ENCODE measurements at regions not wholly inside any gene's neighbourhood (a gene's known extent, or its start where the extent isn't known, plus 50 kb on each side); places are given as distances from the start of the nearest gene placed in this dataset.
"Not testable (repeated sequence)": the region's sequence is repeated elsewhere in the genome, so short reads cannot be mapped to it uniquely, and the experiment has no call there.

DNA sequence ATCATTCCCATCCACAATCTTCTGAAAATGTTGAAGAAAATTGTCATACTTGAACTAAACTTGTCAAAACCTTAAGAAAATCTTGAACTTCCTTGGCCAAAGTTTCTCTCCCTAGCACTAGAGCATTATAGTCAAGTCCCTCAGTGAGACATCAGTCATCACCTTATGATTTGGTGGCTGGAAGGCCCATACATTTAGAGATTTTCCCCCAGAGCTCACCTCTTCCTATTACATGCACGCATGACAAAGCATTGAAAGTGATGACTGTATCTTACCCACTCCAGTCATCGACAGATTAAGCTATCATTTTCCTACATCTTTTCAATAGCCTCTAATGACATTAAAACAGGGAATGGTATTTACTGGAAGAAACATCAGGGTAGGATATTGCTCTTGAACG is 948.8 kb downstream of the TMEM121 start:
- not testable (repeated sequence) for H3K4me1 ChIP-seq (ENCODE audit: control insufficient read depth, insufficient read depth, low read length, poor library complexity, severe bottlenecking); H3K27me3 ChIP-seq (replicated peaks; ENCODE audit: control insufficient read depth, insufficient read depth, low read length, poor library complexity, severe bottlenecking); DNase-seq; H3K9me3 ChIP-seq (ENCODE audit: control insufficient read depth, low read length); H3K4me3 ChIP-seq (ENCODE audit: insufficient read depth, low read depth, low read length, poor library complexity, severe bottlenecking); H3K36me3 ChIP-seq (ENCODE audit: control insufficient read depth, insufficient read depth, low read length); H3K27ac ChIP-seq (ENCODE audit: insufficient read depth, low read length, poor library complexity, severe bottlenecking)

GRCh38 chr14:106477600-106477999 is 951.2 kb downstream of the TMEM121 start:
- H3K4me1 ChIP-seq (ENCODE audit: control insufficient read depth, insufficient read depth, low read length, poor library complexity, severe bottlenecking); H3K27me3 ChIP-seq (replicated peaks; ENCODE audit: control insufficient read depth, insufficient read depth, low read length, poor library complexity, severe bottlenecking); H3K9me3 ChIP-seq (ENCODE audit: control insufficient read depth, low read length); H3K36me3 ChIP-seq (ENCODE audit: control insufficient read depth, insufficient read depth, low read length); H3K4me3 ChIP-seq (ENCODE audit: insufficient read depth, low read depth, low read length, poor library complexity, severe bottlenecking); DNase-seq; H3K27ac ChIP-seq (ENCODE audit: insufficient read depth, low read length, poor library complexity, severe bottlenecking): not testable (repeated sequence)

DNA sequence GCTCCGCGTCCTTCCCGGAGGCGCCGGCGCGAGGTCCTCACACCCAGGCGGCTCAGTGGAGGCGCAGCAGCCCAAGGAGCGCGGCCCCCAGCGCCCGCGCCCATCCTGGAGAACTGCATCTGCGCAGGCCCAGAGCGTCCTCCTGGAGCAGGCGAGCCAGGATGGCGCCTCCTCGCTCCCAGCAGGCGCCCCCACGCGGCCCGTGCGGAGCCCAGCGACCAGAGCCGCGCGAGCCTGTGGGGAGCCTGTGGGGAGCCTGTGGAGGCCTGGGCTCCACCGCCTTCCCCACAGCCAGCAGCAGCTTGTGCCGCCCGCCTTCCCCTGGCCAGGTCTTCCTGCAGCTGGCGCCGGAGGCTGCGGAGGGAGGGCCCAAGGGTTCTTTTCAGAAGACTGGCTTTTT is 953.9 kb downstream of the TMEM121 start:
- not testable (repeated sequence) for H3K9me3 ChIP-seq (ENCODE audit: control insufficient read depth, low read length); H3K4me1 ChIP-seq (ENCODE audit: control insufficient read depth, insufficient read depth, low read length, poor library complexity, severe bottlenecking); H3K4me3 ChIP-seq (ENCODE audit: insufficient read depth, low read depth, low read length, poor library complexity, severe bottlenecking); H3K36me3 ChIP-seq (ENCODE audit: control insufficient read depth, insufficient read depth, low read length); DNase-seq; H3K27ac ChIP-seq (ENCODE audit: insufficient read depth, low read length, poor library complexity, severe bottlenecking); H3K27me3 ChIP-seq (replicated peaks; ENCODE audit: control insufficient read depth, insufficient read depth, low read length, poor library complexity, severe bottlenecking)

DNA sequence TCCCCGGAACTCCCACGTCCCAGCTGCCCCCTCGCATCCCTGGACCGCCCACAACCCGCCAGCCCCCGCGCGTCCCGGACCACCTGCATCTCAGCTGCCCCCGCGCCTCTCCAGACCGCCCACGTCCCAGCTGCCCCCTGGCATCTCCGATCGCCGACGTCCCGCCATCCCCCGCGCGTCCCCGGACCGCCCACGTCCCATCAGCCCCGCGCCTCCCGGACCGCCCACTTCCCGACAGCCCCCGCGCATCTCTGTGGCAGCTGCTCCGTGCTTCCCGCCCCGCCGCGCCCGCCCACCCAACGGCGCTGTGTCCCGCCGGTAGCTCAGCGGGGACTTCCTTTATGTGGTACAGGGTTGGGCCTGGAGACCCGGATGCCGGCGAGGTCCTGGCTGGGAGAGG is 955.8 kb downstream of the TMEM121 start:
- H3K27ac ChIP-seq (ENCODE audit: insufficient read depth, low read length, poor library complexity, severe bottlenecking); H3K36me3 ChIP-seq (ENCODE audit: control insufficient read depth, insufficient read depth, low read length); H3K4me3 ChIP-seq (ENCODE audit: insufficient read depth, low read depth, low read length, poor library complexity, severe bottlenecking); H3K27me3 ChIP-seq (replicated peaks; ENCODE audit: control insufficient read depth, insufficient read depth, low read length, poor library complexity, severe bottlenecking); DNase-seq; H3K9me3 ChIP-seq (ENCODE audit: control insufficient read depth, low read length); H3K4me1 ChIP-seq (ENCODE audit: control insufficient read depth, insufficient read depth, low read length, poor library complexity, severe bottlenecking): not testable (repeated sequence)

DNA sequence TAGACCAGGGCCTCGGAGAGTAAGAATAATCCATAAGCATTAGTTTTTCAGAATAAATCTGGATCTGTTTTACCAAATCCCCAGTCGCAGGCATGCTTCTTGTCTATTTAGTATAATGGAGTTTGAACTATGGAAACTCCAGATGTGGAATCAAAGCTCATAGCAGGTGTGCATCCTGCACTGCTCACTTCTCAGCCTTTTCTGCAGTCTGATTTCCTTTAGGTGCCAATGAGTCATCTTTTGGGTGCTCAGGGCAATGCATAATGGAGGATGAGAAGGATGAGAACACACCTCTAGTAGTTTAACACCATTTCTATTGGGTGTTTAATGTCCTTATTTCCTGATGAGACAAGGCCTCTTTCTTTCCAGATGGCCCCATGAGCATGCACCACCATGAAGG is 961.2 kb downstream of the TMEM121 start:
- no peaks in the 10 kb centered on the region for H3K36me3 ChIP-seq (ENCODE audit: control insufficient read depth, insufficient read depth, low read length)

DNA sequence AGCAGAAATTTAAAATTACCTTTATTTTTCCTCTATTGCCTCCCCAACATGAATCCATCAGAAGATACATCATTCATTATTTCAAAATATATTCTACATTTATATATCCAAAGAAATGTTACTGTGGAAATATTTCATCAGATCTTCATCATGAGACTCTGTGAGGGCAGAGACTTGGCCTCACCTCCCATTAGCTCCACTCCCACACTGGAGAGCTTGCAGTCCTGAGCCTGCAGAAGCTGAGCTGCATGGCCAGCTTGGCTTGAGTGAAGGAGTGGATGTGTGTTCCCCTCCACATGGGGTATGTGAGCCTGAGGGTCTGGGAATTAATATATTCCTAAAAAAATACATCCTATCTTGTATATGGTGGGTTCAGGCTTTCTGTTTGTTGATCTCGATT is 961.9 kb downstream of the TMEM121 start:
- no peak for DNase-seq
- Histone ChIP-seq H3K4me3 (ENCODE audit: insufficient read depth, low read depth, low read length, poor library complexity, severe bottlenecking) (no peak overlapping the region), H3K36me3 (ENCODE audit: control insufficient read depth, insufficient read depth, low read length) (no peaks in the 10 kb centered on the region), H3K27ac (ENCODE audit: insufficient read depth, low read length, poor library complexity, severe bottlenecking) (no peak overlapping the region), H3K4me1 (ENCODE audit: control insufficient read depth, insufficient read depth, low read length, poor library complexity, severe bottlenecking) (no peaks in the 10 kb centered on the region), H3K9me3 (ENCODE audit: control insufficient read depth, low read length) (no peaks in the 10 kb centered on the region), H3K27me3 (replicated peaks; ENCODE audit: control insufficient read depth, insufficient read depth, low read length, poor library complexity, severe bottlenecking) (no peaks in the 10 kb centered on the region)

More for the DNA sequence above, 961.2 kb downstream of the TMEM121 start:
- no peak for DNase-seq
- no peaks in the 10 kb centered on the region for H3K4me1 ChIP-seq (ENCODE audit: control insufficient read depth, insufficient read depth, low read length, poor library complexity, severe bottlenecking)
- H3K27ac ChIP-seq (ENCODE audit: insufficient read depth, low read length, poor library complexity, severe bottlenecking): no peak overlapping the region
- no peaks in the 10 kb centered on the region for H3K9me3 ChIP-seq (ENCODE audit: control insufficient read depth, low read length)
- no peaks in the 10 kb centered on the region for H3K27me3 ChIP-seq (replicated peaks; ENCODE audit: control insufficient read depth, insufficient read depth, low read length, poor library complexity, severe bottlenecking)
- no peak overlapping the region for H3K4me3 ChIP-seq (ENCODE audit: insufficient read depth, low read depth, low read length, poor library complexity, severe bottlenecking)

GRCh38 chr14:106489112-106489881 is 962.9 kb downstream of the TMEM121 start:
- Histone ChIP-seq H3K27ac (ENCODE audit: insufficient read depth, low read length, poor library complexity, severe bottlenecking) (no peak overlapping the region), H3K27me3 (replicated peaks; ENCODE audit: control insufficient read depth, insufficient read depth, low read length, poor library complexity, severe bottlenecking) (no peaks in the 10 kb centered on the region), H3K9me3 (ENCODE audit: control insufficient read depth, low read length) (no peaks in the 10 kb centered on the region), H3K36me3 (ENCODE audit: control insufficient read depth, insufficient read depth, low read length) (no peaks in the 10 kb centered on the region), H3K4me1 (ENCODE audit: control insufficient read depth, insufficient read depth, low read length, poor library complexity, severe bottlenecking) (no peaks in the 10 kb centered on the region), H3K4me3 (ENCODE audit: insufficient read depth, low read depth, low read length, poor library complexity, severe bottlenecking) (no peak overlapping the region)
- DNase-seq: no peak

DNA sequence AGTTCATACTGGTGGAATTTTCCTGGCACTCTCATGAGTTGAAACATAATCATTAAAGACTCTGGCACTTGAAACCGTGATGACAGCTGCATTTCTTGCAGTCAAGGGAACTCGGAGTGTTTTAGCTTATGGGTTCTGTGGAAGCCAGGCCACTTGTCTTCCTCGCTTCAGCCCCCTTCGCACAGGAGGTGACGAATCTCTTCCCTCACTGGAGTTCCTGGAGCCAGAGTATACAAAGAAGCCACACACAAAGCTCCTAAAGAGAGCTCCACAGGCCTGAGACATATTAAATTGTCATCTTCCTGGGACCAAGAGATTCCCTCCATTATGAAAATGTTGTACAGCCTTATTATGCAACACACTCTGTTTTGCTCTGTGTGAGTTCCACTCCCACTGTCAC is 964.1 kb downstream of the TMEM121 start:
- Histone ChIP-seq H3K36me3 (ENCODE audit: control insufficient read depth, insufficient read depth, low read length) (no peaks in the 10 kb centered on the region), H3K27me3 (replicated peaks; ENCODE audit: control insufficient read depth, insufficient read depth, low read length, poor library complexity, severe bottlenecking) (no peaks in the 10 kb centered on the region), H3K27ac (ENCODE audit: insufficient read depth, low read length, poor library complexity, severe bottlenecking) (no peak overlapping the region), H3K4me3 (ENCODE audit: insufficient read depth, low read depth, low read length, poor library complexity, severe bottlenecking) (no peak overlapping the region), H3K9me3 (ENCODE audit: control insufficient read depth, low read length) (no peaks in the 10 kb centered on the region), H3K4me1 (ENCODE audit: control insufficient read depth, insufficient read depth, low read length, poor library complexity, severe bottlenecking) (no peaks in the 10 kb centered on the region)
- no peak for DNase-seq

GRCh38 chr14:106491851-106492250 is 965.5 kb downstream of the TMEM121 start:
- Histone ChIP-seq H3K4me1 (ENCODE audit: control insufficient read depth, insufficient read depth, low read length, poor library complexity, severe bottlenecking) (no peaks in the 10 kb centered on the region), H3K9me3 (ENCODE audit: control insufficient read depth, low read length) (no peaks in the 10 kb centered on the region), H3K4me3 (ENCODE audit: insufficient read depth, low read depth, low read length, poor library complexity, severe bottlenecking) (no peak overlapping the region), H3K27ac (ENCODE audit: insufficient read depth, low read length, poor library complexity, severe bottlenecking) (no peak overlapping the region), H3K36me3 (ENCODE audit: control insufficient read depth, insufficient read depth, low read length) (no peaks in the 10 kb centered on the region), H3K27me3 (replicated peaks; ENCODE audit: control insufficient read depth, insufficient read depth, low read length, poor library complexity, severe bottlenecking) (no peaks in the 10 kb centered on the region)
- DNase-seq: no peak

- H3K27ac ChIP-seq (ENCODE audit: insufficient read depth, low read length, poor library complexity, severe bottlenecking): no peak overlapping the region
- H3K27me3 ChIP-seq (replicated peaks; ENCODE audit: control insufficient read depth, insufficient read depth, low read length, poor library complexity, severe bottlenecking): no peaks in the 10 kb centered on the region
- no peak for DNase-seq
- no peaks in the 10 kb centered on the region for H3K9me3 ChIP-seq (ENCODE audit: control insufficient read depth, low read length)
- peak overlapping the region; percentile 20 for H3K4me3 ChIP-seq (ENCODE audit: insufficient read depth, low read depth, low read length, poor library complexity, severe bottlenecking)
- no peaks in the 10 kb centered on the region for H3K4me1 ChIP-seq (ENCODE audit: control insufficient read depth, insufficient read depth, low read length, poor library complexity, severe bottlenecking)
- no peaks in the 10 kb centered on the region for H3K36me3 ChIP-seq (ENCODE audit: control insufficient read depth, insufficient read depth, low read length)
Measured at GRCh38 chr14:106493962-106494823, 967.8 kb downstream of the TMEM121 start.

All from effector memory CD4-positive, alpha-beta T cell (primary cell).